Middle frontal gyrus (tissue), 1 donor: ENCODE measurements at regions not wholly inside any gene's neighbourhood (a gene's known extent, or its start where the extent isn't known, plus 50 kb on each side); places are given as distances from the start of the nearest gene placed in this dataset.

Source experiments
- DNase-seq: peaks from one replicate; pipeline ENCODE4 v3.0.0-alpha.2; 2015; ENCODE audit warnings: low spot score; ENCODE audit errors: extremely low spot score

DNA sequence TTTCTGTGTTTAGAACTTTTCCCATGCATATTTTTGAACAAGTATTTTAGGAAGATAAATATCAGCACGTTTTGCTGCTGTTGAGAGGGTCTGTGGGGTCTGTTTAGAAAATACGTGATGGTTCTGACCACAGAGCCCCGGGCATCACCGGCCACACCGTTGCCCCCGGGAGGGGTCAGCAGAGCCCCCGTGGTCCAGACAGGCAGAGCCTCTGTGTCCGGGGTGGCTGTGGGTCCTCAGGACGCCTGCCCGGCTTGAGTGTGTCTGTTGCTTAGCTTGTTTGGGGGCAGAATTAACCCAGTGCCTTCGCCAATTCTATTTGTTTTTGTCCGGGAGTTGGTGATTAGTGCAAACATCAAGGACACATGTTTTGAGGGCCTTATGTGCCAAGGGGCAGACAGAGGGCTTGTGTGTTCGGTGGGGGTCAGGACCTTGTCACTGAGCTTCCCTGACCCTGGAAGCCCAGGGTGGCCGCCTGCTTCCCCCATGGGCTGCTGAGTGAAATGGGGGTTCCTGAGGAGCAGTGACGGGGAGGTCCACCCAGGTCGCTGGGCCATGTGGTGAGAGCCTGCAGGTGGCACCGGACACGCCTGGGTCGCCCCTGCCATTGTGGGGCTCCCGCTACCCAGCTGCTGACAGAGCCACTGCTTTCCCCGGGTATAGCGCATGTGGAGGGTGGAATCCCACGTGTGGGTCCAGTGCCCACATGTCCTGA, 122.2 kb downstream of the SIK1 start:
- DNase-seq, result no peak

DNA sequence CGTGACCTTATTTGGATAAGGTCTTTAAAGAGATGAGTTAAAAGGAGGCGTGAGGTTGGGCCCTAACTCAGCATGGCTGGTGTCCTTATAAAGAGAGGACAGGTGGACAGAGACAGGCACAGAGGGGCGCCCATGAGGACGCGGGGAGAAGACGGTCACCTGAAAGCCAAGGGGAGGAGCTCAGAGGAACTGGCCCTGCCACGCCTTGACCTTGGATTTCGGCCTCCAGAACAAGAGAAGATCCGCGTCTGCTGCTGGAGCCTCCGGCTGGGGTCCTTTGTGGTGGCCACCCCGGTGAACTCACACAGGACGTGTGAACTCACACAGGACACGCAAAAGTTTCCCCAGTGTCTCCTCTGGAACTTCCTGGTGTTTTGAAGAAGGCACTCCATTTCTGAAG, 122.7 kb downstream of the SIK1 start:
- DNase-seq, result no peak

DNA sequence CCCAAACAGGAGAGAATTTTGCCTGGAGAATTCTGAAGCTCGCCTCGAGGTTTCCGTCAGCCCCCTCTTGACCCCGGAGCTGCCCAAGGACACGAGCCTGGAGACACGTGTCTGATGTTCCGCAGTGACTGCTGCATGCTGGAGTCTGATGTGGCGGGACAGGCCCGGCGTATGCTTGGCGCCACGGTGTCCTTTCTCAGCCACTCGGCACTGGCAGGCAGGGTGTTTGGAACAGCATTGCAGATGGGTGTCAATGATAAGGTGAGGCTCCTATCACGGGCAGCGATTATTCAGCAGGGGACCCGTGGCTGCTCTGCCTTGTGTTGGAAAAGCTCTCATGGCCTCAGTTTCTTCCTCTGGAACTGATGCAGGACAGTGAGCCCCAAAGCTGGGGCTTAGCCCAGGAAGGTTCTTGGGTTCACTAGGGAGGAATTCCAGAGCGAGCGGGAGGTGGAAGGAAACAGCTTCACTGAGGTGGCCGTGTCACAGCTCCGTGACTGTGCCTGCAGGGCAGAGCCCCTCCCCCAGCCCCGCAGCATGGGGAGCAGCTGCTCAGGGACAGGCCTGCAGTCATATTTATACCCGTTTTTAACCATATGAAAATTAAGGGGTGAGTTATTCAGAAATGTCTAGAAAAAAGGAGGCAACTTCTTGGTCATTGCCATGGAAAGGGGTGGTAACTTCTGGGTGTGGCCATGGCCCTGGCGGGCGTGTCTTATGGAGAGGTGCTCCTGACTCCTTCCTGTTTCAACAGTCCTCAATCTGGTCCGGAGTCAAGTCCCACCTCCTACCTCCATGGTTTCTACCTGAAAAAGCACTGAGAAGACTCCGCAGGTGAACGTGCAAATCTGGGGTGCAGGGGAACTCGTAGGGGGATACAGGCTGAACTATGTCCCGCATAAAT, 123.4 kb downstream of the SIK1 start:
- DNase-seq, result no peak

DNA sequence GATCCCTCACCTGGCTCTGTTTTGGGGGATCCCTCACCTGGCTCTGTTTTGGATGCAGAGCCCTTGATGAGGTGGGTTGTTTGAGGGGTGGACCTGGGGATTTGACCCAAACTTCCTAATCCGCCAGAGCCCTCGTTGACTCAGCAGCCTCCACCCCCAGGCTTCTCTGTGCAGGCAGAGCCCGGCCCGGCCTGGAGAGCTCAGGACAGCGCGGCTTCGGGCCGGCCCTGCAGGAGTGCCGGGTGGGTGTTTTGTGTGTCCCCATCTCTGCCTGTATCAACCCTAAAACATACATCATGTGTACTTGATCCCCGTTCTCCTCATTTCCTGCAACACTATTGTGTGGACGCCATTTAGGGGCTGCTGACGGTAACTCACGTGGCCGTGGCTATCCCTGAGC, 124.2 kb downstream of the SIK1 start:
- no peak for DNase-seq

DNA sequence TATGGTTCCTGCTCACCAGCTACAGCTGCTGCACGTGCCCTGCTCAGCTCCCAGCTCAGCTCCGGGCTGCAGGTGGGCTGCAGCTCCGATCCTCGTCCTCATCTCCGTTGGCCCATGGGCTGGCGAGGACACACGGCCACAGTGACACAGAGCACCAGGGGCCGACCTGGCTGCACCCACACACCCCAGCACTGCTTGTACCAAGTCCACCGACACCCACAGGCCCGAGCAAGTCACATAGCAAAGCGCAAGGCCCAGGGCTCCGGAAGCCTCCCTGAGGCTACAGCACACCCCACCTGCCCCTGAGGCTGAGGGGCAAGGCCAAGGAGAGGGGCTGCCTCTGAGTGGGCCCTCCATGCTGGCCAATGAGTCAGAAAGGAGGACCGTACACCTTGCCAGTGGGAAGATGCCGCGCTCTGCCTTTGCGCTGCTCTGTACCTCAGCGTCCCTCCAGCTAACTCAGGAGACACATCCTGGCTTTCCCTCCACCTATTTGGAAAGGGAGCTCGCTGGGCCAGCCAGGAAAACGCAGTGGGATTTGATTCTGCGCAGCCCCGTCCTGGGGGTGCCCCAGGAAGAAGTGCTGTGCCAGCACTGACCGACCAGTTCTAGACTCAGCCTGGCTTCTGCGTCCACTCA, 124.8 kb downstream of the SIK1 start:
- DNase-seq, result no peak

DNA sequence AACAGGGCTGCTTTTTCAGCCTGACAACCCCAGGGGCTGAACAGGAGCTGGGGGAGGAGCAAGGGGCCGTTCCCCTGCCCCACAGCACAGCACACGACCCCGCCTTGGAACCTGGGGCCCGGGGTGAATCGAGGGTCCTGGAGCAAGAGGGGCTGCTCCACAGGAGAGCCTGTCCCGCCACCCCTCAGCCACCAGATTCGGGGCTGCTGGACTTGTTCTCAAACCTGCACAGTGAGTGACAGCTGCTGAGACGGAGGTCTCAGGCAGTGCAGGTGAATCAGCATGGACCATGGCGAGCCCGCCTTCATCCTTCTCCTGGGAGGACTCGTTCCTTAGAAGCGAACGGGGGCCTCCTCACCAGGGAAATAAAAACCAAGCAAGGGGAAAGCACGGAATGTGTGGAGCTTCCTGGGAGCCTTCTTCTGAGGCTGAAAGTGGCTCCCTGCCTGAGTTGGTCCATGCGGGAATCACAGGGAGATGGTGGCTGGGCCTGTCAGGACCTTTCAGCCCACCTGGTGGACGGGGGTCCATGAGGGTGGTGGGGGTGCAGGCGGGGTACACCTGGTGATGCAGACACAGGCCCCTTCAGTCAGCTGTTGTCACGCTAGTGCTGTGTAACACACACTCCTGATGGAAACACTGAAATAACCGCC, 125.4 kb downstream of the SIK1 start:
- no peak for DNase-seq

DNA sequence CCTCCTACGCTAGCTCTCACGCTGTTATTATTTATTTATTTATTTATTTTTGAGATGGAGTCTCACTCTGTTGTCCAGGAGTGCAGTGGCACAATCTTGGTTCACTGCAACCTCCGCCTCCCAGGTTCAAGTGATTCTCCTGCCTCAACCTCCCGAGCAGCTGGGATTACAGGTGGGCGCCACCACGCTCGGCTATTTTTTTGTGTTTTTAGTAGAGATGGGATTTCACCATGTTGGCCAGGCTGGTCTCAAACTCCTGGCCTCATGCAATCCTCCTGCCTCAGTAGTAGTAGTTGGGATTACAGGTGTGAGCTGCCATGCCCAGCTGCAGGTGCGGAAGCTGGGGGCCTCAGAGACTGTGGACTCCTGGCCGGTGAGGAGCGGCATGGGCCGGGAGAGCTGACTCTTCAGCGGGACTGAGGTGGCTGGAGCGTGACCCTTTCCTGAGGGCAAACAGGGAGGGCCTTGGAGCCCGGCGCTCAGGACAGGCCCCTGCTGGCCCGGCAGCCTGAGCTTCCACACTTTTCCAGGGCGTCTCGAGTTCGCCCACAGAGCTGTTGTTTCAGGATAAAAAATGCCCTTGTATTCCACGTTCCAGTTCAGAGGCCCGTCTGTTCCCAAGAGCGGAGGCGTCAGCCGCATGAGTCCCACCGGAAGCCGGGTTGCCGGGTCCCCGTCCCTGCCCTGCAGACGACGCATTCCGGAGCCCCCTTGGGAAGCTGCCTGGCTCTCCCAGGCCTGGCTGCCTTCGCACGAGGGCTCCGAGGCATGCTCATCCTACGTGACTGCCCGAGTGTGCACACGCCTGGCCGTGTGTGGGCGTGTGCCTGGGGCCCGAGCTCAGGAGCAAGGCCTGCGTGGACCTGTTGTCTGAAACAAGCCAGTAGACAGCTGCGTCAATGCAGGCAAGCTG, 126.2 kb downstream of the SIK1 start:
- no peak for DNase-seq

DNA sequence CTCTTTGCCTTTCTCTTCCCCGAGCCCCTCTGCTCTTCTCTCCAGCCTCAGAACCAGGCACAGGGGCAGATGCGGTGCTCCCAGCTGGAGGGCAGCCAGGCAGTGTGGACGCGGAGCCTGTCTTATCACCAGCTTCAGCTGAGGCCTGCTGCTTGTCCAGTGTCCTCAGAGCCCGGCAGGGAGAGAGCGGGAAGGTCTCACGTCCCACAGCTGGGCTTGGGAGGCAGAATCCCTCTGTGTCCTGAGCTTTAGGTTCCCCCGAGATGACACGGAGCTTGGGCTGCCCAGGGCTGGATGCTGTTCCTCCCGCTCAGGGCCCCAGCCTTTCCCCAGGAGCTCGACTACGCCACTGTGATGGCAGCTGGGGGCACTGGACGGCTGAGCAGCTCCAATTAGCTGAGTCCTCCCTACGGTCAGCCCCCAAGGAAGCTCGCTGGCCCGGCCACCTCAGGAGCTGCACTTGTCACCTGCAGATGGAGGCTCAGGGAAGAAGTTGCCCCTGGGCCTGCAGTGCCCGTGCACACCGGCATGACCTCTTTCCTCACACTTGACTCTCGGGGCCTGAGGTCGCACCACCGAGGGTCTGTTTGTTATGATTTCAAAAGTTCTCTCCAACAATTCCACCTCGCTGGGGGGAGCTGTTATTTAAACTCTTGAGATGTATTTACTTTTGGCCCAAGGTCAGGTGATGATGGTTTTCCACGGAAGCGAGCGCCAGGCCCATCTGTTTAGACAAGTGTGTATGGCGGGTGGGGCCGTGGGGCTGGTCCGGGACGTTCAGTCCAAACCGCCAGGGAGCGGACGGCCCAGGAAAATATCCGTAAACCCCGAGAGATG, 127.3 kb downstream of the SIK1 start:
- no peak for DNase-seq

DNA sequence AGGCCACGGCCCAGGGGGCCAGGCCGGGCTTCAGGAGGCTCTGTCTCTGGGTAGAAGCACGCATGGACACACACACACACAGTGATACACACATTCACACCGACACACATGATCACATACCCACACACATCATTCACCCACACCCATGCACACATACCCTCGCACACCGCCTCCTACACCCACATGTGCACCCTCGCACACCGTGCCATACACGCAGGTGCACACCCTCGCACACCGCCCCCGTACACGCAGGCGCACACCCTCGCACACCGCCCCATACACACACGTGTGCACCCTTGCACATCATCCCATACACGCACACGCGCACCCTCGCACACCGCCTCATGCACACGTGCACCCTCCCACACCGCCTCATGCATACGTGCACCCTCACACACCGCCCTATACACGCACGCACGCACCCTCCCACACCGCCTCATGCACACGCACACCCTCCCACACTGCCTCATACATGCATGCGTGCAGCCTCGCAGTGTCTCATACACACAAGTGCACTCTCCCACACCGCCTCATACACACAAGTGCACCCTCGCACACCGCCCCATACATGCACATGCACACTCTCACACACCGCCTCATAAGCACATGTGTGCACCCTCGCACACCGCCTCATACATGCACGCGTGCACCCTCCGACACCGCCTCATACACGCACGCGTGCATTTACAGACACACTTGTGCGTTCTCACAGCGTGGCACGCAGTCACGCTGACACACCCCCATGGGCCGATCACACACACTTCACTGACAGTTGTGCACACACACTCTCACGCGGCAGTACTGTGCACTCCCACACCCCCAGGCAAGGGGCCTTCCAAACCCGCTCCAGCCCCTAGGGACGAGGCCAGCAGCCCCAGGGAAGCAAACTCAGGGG, 128.1 kb downstream of the SIK1 start:
- no peak for DNase-seq

DNA sequence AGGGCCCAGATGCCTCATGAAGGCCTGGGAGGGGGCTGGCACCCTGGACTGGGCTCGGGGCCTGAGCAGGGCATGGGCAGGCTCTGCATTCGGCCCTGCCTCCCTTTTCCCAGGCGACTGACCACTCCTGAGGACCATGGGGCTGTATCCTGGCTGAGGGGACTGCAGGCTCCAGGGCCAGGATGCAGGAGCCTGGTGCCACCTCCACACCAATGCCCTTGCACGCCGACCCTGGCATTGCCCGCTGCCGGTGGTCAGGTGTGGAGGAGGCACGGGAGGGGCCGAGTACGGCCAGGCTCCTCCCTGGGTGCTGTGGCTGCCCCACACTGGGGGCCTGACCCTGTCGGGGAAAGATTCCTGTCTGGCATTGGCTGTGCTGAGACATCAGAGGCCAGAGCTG, 128.9 kb downstream of the SIK1 start:
- no peak for DNase-seq

DNA sequence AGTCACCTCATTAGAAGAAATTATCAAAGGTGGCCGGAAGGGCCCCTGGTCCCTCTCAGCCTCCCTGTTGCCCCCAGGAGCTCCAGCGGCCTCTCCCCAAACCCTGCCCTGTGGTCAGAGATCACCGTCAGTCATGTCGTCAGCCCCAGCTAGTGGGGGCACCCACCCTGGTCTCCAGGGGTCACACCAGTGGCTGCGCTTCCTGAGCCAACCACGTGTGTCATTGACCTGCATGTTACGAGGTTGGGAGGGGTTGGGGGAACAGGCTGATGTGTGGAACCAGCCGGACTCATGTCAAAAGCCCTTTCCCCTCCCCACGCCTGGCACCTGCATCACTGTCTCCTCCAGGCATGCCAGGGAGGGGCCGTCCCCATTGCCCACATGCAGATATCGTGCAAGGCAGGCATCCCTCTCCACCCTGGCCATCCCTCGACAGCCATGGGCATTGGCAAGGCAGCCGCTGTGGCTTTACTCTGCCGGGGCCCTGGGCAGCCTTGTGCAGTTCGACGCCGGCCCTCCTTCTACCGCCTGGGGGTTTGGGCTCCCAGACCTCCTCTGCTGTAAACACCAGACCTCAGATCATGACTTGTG, 128.7 kb downstream of the CRYAA start:
- DNase-seq, result no peak

DNA sequence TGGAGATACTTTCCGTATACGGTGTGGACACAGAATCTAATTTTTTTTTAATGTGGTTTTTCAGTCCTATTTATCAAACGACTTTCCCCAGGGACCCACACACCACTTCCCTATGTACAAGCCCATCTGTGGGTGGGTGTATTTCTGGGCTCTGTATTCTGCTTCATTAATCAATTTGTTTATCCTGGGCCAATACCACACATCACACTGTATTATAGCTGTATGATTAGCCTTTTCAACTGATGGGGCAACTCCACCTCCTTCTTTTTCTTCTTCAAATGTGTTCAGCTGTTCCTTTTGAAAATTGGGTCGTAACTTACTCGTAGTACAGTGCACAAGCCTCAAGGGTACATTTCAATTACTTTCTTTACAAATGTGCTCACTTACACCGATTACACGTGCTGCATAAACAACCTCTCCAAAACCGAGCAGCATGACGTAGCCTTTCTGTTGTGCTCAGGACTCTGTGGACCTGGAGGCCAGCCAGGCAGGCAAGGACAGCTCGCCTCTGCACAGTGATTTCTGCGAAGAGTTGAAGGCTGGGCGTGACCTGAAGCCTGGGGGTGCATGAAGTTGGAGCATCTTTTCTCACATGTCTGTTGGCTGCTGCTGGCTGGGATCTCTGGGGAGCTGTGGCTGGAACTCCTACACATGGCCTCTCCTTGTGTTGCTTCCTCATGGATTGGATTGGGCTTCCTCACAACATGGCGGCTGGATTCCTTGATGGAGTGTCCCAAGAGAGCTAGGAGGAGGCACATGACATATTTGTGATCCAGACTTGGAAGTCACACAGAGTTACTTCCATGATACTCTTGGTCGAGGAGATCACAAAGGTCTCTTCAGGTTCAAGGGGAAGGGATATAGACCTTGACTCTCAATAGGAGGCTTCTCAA, 126.5 kb downstream of the CRYAA start:
- DNase-seq, result no peak

DNA sequence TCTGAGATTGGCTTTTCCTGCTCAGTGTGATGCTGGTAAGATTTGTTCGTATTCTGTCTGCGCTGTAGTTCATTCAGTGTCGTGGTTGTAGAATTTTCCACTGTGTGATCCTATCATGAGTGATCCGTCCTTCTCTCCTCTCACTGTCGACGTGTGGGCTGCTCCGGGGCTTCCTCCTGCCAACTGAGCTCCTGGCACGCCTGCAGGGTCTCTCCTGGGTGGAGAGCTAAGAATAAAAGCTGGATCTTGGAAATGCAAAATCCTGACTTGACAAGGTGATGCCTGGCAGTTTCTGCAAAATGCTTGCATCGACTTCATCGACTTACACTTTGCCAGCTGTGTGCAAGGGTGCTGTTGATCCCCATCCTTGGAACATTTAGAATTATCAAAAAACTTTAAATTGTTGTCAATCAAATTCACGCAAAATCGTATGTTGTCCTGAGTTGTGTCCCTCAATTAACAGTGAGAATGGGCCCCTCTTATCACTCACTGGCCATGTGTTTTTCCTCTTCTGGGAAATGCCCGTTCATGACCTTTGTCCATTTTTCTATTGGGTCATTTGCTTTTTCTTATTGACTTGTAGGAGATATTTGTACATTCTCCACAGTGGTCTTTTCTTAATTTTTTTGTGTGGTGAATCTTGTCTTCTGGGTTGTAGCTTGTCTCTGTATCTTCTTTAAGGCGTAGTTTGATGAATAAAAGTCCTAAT, 125.5 kb downstream of the CRYAA start:
- no peak for DNase-seq

DNA sequence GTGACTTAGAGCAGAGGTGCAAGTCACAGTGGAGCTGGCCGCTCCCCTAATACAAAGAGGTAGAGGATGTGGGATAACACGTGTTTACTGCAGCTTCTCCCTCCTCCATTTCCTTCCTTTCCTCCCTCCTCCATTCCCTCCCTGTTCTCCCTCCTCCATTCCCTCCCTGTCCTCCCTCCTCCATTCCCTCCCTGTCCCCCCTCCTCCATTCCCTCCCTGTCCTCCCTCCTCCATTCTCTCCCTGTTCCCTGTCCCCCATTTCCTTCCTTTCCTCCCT, 124.0 kb downstream of the CRYAA start:
- no peak for DNase-seq

DNA sequence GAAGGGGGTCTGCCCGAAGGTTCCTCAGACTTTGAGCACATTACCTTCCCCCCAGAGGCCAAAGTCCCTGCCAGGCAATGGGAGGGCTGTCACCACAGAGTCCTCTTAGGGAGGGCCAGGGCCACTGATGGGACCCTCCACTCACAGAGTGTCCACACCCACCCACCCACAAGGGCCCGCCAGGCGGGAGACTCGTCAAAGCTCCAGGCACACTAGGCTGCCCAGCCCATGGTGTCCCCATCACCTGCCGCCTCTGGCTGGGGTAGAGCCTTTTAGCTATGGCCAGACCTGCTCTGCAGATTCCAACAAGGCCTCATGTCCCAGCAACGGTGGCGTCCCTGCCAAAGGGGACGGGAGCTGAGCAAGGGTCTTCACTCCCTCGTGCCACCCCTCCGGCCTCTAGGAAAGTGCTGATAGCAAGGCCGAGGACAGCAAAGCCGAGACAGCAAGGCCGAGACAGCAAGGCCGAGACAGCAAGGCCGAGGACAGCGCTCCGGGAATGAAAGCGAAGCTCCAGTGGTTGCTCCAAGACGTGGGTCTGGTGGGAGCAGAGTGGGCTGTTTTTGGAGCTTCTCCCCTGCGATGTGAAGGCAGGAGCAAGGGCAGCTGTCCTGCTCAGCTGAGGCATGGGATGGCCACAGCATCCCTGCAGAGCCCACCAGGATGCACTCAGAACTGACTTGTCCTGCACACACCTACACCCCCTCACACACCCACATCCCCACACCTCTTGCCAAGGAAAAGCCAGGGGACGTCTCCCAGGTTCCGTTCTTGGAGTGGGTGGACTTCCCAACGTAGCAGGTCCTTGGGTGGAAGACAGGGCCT, 123.4 kb downstream of the CRYAA start:
- no peak for DNase-seq

DNA sequence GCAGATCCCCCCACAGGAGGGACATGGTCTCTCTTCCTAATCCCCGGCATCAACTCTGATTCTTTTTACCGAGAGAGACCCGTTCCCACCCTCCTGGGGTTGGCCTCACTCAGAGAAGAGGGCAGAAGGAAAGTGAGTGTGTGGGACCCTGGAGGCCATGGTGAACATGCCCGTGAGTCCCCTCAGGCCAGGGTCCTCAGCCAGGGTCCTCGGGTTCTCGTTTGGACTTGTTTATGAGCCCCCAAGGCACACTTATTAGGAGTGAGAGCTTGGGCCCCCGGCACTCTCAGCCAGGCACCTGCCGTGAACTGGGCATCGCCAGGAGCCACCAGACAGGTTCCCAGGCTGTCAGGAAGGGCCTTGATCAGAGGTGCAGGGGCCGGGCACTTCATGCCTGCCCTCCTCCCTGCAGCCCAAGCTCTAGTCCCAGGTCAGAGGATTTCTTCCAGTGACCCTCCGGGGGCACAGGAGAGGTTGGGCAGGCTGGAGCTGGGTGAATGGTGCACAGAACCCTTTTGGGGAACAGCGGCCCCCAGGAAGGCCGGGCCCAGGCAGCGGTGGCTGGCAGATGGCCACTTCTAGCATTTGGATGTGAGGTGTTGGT, 122.6 kb downstream of the CRYAA start:
- no peak for DNase-seq
